Stimulated activated CD8-positive, alpha-beta memory T cell treated with anti-CD3 and anti-CD28 coated beads, Interleukin-12 subunit alpha, Interleukin-12 subunit beta, amount 100 ng/mL, for 24 hours (primary cell): ENCODE measurements at regions not wholly inside any gene's neighbourhood (a gene's known extent, or its start where the extent isn't known, plus 50 kb on each side); places are given as distances from the start of the nearest gene placed in this dataset.
"Not testable (repeated sequence)": the region's sequence is repeated elsewhere in the genome, so short reads cannot be mapped to it uniquely, and the experiment has no call there.

Source experiments
- DNase-seq: peaks from one replicate; pipeline ENCODE4 v3.0.0-alpha.2; 2020; ENCODE audit errors: extremely low read depth

GRCh38 chr12:124706363-124706762 is 139.0 kb upstream of the NCOR2 start:
- DNase-seq = no peak

- no peak for DNase-seq
Observed at GRCh38 chr12:124705545-124706138, 138.2 kb upstream of the NCOR2 start.

DNA sequence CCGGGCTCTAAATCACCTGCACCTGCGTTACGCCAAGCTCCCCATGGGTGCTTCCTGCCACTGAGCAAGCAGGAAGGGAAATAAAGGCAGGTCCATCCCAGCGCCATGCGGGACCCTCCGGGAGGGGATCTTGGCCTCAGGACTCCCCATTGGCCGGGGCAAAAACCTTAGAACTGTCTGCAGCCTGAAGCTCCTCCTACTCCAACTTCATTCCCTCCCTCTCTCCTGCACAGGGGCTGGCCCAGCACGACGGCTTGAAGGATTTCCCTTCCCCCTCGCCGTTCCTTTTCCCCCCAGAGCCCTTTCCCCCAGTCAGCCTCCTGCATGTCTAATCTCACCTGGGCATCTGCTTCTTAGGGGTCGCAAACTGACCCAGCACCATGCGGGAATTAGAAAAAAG is 137.2 kb upstream of the NCOR2 start:
- no peak for DNase-seq

GRCh38 chr12:124703856-124704255 is 136.4 kb upstream of the NCOR2 start:
- DNase-seq = no peak

GRCh38 chr12:124702736-124703135 is 135.3 kb upstream of the NCOR2 start:
- no peak for DNase-seq

DNA sequence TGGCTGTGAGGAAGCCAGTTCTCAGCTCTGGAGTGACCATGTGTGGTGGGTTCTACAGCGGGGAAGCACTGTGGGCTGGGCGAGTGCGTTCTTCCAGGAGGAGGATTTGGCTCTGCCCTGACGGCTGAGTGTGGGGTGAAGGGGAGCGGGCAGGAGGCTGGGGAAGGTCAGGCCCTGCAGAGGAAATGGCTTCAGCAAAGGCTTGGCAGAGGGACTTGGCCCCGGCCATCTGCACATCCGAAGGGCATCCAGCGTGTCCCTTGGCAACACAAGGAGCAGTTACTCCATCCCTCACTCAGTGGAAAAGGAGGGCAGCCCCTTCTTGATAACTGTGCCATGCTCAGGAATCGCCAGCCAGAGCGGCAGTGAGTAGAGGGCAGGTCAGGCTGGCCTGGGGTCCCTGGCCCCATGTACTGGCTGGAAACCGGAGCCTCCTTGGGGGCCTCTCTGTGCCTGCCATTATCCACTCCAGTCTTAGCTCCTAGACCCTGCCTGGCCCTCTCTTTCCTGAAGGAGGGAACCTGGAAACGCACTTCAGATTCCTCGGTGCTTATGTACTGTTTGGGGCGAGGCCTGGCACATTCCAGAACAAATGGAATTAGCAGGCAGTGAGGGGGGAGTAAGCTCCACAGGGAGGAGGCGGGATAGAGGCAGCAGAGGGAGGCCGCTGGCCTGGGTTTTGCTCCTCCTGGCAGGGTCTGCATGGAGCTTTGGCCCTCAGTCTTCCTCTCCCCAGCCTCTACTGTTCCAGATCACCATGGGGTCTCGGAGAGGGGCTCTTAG is 133.6 kb upstream of the NCOR2 start:
- DNase-seq = no peak

GRCh38 chr12:124699909-124700308 is 132.5 kb upstream of the NCOR2 start:
- DNase-seq = no peak

GRCh38 chr12:124698998-124699305 is 131.5 kb upstream of the NCOR2 start:
- no peak for DNase-seq

- no peak for DNase-seq
Observed at GRCh38 chr12:124698211-124698997, 131.0 kb upstream of the NCOR2 start.

- DNase-seq = not testable (repeated sequence)
Observed at GRCh38 chr12:124697722-124698121, 130.3 kb upstream of the NCOR2 start.

DNA sequence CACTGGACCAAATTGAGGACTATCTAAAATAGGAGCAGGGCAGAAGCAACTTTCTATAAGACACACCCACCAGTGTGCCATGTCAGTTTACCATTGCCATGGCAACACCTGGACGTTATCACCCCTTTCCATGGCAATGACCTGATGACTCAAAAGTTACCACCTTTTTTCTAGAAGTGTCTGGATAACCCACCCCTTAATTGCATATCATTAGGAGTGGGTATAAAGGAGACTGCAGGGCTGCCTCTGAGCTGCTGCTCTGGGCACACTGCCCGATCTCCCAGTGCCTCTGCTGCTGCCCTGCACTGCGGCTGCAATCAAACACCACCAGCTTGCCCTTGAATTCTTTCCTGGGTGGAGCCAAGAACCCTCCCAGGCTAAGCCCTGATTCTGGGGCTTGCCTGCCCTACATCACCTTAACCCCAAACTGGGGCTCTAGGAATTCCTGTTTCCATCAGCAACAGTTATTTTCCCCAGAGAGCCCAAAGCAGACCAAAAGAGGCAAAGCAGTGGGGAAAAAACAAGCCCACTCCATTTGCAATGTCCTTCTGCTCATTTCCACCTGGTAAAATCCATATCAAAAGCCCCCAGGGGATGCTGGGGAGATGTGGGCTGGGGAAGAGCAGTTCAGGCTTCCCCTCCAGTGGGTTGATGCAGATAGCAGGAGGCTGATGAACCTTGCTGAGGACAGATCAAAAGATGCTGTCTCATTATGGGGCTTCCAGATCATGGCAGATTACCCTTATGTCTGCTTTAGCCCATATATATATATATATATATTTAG is 129.5 kb upstream of the NCOR2 start:
- DNase-seq = no peak

DNA sequence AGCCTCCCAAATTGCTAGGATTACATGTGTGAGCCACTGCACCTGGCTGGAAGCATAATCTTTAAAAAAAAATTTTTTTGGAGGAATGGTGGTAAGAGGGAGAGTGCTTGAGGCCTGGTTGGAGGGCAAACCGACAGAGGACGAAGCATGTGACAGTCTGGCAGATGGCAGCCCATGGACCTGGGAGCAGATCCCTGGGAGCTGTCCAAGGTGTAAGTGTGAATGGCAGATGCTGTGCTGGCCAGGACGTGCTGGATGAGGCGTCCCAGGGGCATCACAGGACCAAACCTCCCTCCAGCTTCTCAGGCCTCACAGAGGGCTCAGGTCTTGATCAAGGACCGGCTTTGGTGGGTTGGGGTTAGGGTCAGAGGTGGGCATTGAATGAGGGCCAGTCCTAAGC is 128.4 kb upstream of the NCOR2 start:
- no peak for DNase-seq

- DNase-seq = no peak
Observed at GRCh38 chr12:124694846-124695497, 127.6 kb upstream of the NCOR2 start.

- no peak for DNase-seq
Observed at GRCh38 chr12:124694250-124694649, 126.8 kb upstream of the NCOR2 start.

GRCh38 chr12:124693111-124693723 is 125.8 kb upstream of the NCOR2 start:
- no peak for DNase-seq

DNA sequence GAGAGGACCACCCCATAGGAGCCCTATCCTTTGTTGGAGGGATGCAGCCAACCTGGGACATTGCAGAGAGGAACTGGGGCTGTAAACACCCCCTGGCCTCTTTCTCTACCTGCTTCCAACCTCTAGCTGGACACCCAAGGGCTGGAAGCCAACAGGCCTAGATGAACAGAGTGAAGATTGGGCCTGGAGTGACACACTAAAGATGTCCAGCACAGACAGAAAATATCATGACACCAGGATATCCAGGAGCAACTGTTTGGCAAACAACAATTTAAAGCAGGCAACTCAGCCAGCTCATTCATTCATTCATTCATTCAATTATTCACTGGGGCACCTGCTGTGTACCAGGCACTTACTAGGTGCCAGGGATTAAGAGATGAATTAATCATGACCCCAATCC is 125.0 kb upstream of the NCOR2 start:
- DNase-seq = no peak

DNA sequence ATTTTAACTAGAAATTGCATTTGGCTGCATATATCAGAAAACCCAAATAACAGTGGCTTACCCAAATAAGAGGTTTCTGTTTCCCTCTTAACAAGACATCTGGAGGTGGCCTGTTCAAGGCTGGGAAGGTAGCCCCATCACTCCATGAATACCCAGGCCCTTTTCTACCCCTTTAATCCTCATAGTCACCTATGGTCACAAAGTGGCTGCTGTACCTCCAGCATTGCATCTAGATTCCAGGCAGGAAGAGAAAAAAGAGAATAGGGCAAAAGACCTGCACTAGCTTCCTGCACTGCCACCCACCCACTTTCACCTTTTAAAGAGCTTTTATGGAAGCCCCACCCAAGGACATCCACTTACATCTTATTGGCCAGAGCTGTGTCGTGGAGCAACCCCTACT is 124.0 kb upstream of the NCOR2 start:
- no peak for DNase-seq

DNA sequence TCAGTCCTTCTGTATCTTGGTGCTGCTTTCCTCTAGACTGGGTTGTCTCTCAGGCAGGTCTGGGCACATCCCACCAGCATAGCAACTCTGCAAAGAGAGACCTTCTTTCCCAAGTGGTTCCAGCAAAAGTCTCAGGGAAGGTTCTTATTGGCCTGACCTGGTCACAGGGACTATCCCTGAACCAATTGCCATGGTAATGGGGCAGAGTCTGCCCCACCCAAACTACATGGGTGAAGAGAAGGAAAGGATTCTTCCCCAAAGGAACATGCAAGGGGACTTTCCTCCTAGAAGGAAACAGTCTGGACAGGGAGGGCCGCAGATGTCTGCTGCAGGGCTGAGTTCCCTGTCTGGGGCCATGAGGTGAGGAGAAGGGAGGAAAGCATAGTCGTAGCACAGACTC is 122.2 kb upstream of the NCOR2 start:
- no peak for DNase-seq

GRCh38 chr12:124688356-124688992 is 121.1 kb upstream of the NCOR2 start:
- no peak for DNase-seq

GRCh38 chr12:124687917-124688316 is 120.5 kb upstream of the NCOR2 start:
- DNase-seq = no peak
